ENCODE measurements at regions not wholly inside any gene's neighbourhood (a gene's known extent, or its start where the extent isn't known, plus 50 kb on each side); places are given as distances from the start of the nearest gene placed in this dataset.

DNA sequence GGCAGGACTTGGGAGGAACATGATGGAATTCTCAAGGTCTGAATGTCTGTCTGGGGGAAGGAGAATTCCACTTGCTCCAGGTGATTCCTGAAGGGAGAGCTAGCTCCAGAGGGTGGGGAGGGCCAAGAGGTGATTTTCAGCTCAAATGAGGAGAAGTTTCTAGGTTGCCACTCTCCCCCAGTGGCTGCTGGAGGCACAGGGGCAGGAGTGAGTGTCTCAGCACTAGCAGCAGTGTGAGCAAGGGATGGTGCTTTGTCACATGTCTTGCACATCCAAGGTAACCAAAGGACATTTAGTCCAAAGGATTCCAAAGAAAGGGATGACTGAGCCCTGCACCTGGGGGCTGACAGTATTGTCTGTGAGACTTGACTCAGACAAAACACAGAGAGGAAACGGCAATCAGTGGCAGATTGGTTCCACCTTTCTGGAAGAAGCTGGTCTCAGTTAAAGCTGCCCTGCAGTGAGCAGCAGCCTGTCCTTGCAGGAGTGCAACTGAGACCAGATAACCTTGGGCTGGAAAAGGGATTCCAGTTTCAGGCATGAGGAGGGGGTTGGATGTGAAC is 51.2 kb upstream of the PCBD1 start:
- H3K27me3 ChIP-seq (ENCODE audit: control insufficient read depth in 3 of 3, insufficient read depth in 3 of 3, low read length in 3 of 3): peaks cover 0 to 20% (median 8%) of the 10 kb centered on the region in 3 donors
- no peaks in the 10 kb centered on the region for H3K36me3 ChIP-seq (ENCODE audit: control insufficient read depth in 3 of 3, insufficient read depth in 3 of 3, low read length in 3 of 3)
- peaks cover 24 to 37% (median 33%) of the 10 kb centered on the region in 3 donors for H3K4me1 ChIP-seq (ENCODE audit: control insufficient read depth in 3 of 3, insufficient read depth in 3 of 3, low read length in 3 of 3)
- no peak overlapping the region for H3K4me3 ChIP-seq (ENCODE audit: low read length in 3 of 3)
- H3K27ac ChIP-seq (ENCODE audit: low read depth, low read length): no peak overlapping the region
- no peaks in the 10 kb centered on the region for H3K9me3 ChIP-seq (ENCODE audit: control insufficient read depth in 3 of 3, low read length in 3 of 3)
- peak overlapping the region in 1 of 3 donors; percentile 45 for H3K9ac ChIP-seq (ENCODE audit: low read depth in 1 of 3, low read length in 3 of 3)

DNA sequence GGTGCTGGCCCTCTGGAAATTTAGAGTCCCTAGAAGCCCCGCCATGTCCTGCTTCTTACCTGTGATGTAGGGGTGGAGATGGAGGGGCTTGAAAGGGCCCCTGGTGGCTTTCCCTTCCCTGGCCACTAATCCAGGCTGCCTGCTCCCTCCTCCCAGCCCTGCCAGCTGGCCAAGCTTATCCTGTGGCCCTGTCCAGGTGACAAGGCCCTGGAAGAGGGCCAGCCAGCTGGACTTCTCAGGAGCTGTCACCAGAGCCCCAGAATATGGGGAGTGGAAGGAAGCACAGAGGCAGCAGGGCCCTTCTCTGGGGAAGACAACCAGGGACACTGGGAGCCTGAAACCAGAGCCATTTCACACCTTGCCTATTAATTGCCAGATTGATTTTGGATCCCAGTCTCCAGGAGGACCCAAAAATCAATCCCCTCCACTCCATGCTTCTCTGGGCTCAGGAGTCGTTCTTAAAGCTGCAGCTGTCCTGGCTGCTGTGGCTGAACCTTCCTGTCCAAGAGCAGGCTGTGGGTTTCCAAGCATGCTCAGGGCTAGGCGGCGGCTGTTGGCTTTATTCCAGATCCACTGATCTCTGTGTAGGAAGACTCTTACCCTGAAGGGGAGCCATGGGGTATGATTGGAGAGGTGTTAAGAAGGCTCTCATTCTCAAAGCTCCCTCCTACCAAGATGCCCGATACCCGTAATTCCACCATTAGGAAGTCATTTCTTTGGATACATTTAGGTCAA is 52.6 kb upstream of the PCBD1 start:
- H3K27ac ChIP-seq (ENCODE audit: low read depth, low read length): no peak overlapping the region
- H3K36me3 ChIP-seq (ENCODE audit: control insufficient read depth in 3 of 3, insufficient read depth in 3 of 3, low read length in 3 of 3): no peaks in the 10 kb centered on the region
- peak overlapping the region in 2 of 3 donors; percentile 12 to 33 for H3K9ac ChIP-seq (ENCODE audit: low read depth in 1 of 3, low read length in 3 of 3)
- peaks cover 0 to 13% (median 8%) of the 10 kb centered on the region in 3 donors for H3K27me3 ChIP-seq (ENCODE audit: control insufficient read depth in 3 of 3, insufficient read depth in 3 of 3, low read length in 3 of 3)
- no peak overlapping the region for H3K4me3 ChIP-seq (ENCODE audit: low read length in 3 of 3)
- peaks cover 24 to 40% (median 37%) of the 10 kb centered on the region in 3 donors for H3K4me1 ChIP-seq (ENCODE audit: control insufficient read depth in 3 of 3, insufficient read depth in 3 of 3, low read length in 3 of 3)
- H3K9me3 ChIP-seq (ENCODE audit: control insufficient read depth in 3 of 3, low read length in 3 of 3): no peaks in the 10 kb centered on the region

DNA sequence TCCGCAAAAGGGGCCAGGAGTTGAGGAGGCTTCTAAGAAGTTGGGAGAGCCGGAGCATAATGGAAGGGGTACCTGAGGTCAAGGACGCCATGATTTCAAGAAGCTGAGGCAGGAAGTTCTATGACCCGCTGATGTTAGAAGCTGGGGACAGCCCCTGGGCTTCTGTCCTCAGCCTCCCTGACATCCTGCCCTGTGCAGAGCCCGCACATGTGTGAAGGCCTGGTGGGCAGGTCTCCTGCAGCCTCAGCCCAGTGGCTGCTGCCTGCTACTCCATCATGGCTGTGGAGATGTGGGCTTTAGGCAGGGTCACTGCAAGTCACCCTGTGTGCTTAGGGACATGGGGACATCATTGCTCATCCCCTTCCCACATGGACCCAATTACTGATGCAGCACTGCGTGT is 53.8 kb upstream of the PCBD1 start:
- Histone ChIP-seq H3K4me3 (ENCODE audit: low read length in 3 of 3) (no peak overlapping the region), H3K4me1 (ENCODE audit: control insufficient read depth in 3 of 3, insufficient read depth in 3 of 3, low read length in 3 of 3) (peaks cover 24 to 40% (median 37%) of the 10 kb centered on the region in 3 donors), H3K9me3 (ENCODE audit: control insufficient read depth in 3 of 3, low read length in 3 of 3) (no peaks in the 10 kb centered on the region), H3K9ac (ENCODE audit: low read depth in 1 of 3, low read length in 3 of 3) (no peak overlapping the region), H3K36me3 (ENCODE audit: control insufficient read depth in 3 of 3, insufficient read depth in 3 of 3, low read length in 3 of 3) (no peaks in the 10 kb centered on the region), H3K27me3 (ENCODE audit: control insufficient read depth in 3 of 3, insufficient read depth in 3 of 3, low read length in 3 of 3) (peaks cover 0 to 13% (median 8%) of the 10 kb centered on the region in 3 donors), H3K27ac (ENCODE audit: low read depth, low read length) (no peak overlapping the region)

DNA sequence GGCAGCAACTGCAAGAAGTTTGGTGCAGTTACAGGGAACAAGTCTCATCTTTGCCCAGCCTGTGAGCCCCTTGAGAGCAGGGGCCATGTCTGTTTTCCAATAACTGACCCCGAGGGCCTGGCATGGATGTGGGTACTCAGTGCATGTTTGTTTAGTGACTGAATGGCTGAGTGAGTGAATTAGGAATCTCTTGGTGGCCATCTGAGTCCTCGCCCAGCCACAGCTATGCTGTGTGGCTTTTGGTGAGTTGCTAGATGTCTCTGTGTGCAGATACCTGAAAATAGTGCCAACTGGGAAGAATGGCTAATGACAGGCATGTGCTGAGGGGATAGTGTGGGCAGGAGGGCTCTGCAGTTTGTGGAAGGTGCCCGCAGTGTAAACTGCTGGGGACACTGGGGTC is 54.4 kb upstream of the PCBD1 start:
- H3K4me3 ChIP-seq (ENCODE audit: low read length in 3 of 3): no peak overlapping the region
- H3K36me3 ChIP-seq (ENCODE audit: control insufficient read depth in 3 of 3, insufficient read depth in 3 of 3, low read length in 3 of 3): no peaks in the 10 kb centered on the region
- no peak overlapping the region for H3K27ac ChIP-seq (ENCODE audit: low read depth, low read length)
- H3K4me1 ChIP-seq (ENCODE audit: control insufficient read depth in 3 of 3, insufficient read depth in 3 of 3, low read length in 3 of 3): peaks cover 24 to 40% (median 37%) of the 10 kb centered on the region in 3 donors
- no peak overlapping the region for H3K9ac ChIP-seq (ENCODE audit: low read depth in 1 of 3, low read length in 3 of 3)
- H3K27me3 ChIP-seq (ENCODE audit: control insufficient read depth in 3 of 3, insufficient read depth in 3 of 3, low read length in 3 of 3): peaks cover 0 to 13% (median 8%) of the 10 kb centered on the region in 3 donors
- H3K9me3 ChIP-seq (ENCODE audit: control insufficient read depth in 3 of 3, low read length in 3 of 3): no peaks in the 10 kb centered on the region

DNA sequence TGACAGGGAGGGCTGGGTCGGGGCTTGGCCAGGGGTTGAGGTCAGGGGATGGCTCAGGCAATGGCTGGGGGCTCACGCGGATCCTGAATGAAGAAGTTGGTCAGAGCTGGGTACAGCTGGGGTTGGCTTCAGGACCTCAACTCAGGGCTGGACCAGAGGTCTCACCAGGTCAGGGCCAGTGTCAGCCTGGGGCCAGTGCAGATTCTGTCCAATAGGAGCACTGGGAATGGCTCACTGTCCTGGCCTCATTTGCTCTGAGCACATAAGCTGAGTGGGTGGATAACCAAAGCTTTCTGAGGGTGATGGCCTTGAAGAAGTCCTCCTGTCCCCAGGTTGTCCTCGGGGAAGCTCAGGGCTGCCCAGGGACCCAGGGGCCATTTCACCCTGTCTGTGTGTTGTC is 54.9 kb upstream of the PCBD1 start:
- no peak overlapping the region for H3K27ac ChIP-seq (ENCODE audit: low read depth, low read length)
- H3K36me3 ChIP-seq (ENCODE audit: control insufficient read depth in 3 of 3, insufficient read depth in 3 of 3, low read length in 3 of 3): no peaks in the 10 kb centered on the region
- H3K9me3 ChIP-seq (ENCODE audit: control insufficient read depth in 3 of 3, low read length in 3 of 3): no peaks in the 10 kb centered on the region
- no peak overlapping the region for H3K4me3 ChIP-seq (ENCODE audit: low read length in 3 of 3)
- peaks cover 0 to 13% (median 8%) of the 10 kb centered on the region in 3 donors for H3K27me3 ChIP-seq (ENCODE audit: control insufficient read depth in 3 of 3, insufficient read depth in 3 of 3, low read length in 3 of 3)
- H3K9ac ChIP-seq (ENCODE audit: low read depth in 1 of 3, low read length in 3 of 3): peak overlapping the region in 1 of 3 donors; percentile 60
- H3K4me1 ChIP-seq (ENCODE audit: control insufficient read depth in 3 of 3, insufficient read depth in 3 of 3, low read length in 3 of 3): peaks cover 24 to 40% (median 37%) of the 10 kb centered on the region in 3 donors

DNA sequence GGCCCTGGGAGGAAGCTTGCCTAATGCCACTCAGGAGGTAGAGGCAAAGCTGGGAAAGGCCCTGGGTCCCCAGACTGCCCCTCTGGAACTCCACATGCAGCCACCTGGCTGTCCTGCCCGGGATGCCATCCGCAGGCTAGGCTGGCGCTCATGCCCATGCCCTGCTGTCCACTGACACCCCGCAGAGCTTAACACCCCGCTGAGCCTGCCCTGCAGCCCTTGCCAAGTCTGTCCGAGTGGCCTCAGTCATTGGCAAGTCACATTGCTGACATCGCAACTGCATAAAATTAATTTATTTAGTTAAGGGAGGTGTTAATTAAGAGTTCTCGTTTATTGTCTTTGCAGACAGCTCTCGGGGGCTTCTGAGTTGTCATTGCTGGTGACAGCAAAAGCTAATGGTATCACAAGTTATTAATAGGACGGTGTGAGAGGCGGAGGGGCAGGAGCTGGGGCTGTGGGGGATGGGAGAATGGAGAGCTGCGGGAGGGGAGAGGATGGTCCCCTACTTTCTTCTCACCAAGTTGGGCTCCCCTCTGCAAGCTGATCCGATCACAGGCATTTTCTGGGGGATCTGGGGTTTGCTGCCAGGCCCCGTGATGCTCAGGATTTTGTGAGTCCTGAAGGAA is 55.6 kb upstream of the PCBD1 start:
- no peaks in the 10 kb centered on the region for H3K9me3 ChIP-seq (ENCODE audit: control insufficient read depth in 3 of 3, low read length in 3 of 3)
- peaks cover 0 to 13% (median 8%) of the 10 kb centered on the region in 3 donors for H3K27me3 ChIP-seq (ENCODE audit: control insufficient read depth in 3 of 3, insufficient read depth in 3 of 3, low read length in 3 of 3)
- H3K4me3 ChIP-seq (ENCODE audit: low read length in 3 of 3): peak overlapping the region in 1 of 3 donors; percentile 46
- peak overlapping the region in 2 of 3 donors; percentile 57 to 60 for H3K9ac ChIP-seq (ENCODE audit: low read depth in 1 of 3, low read length in 3 of 3)
- H3K27ac ChIP-seq (ENCODE audit: low read depth, low read length): no peak overlapping the region
- peaks cover 24 to 40% (median 37%) of the 10 kb centered on the region in 3 donors for H3K4me1 ChIP-seq (ENCODE audit: control insufficient read depth in 3 of 3, insufficient read depth in 3 of 3, low read length in 3 of 3)
- no peaks in the 10 kb centered on the region for H3K36me3 ChIP-seq (ENCODE audit: control insufficient read depth in 3 of 3, insufficient read depth in 3 of 3, low read length in 3 of 3)

DNA sequence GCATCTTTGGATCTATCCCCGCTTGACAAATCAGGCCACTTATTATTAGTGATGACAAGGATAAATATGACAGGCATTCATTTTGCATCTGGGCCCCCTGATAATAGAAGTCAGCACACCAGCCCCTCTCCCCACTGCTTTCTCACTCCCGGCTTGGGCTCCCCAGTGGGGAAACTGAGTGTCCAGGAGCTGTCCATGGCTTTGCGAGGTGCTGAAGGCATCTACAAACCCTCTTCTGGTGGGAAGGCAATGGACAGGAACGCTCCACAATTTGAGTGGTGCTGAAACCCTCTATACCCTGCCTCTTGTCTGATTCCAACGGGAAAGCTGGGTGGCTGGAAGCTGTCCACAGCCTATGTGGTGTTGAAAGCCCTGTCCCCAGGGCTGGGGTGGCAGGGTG is 61.7 kb upstream of the PCBD1 start:
- peaks cover 0 to 4% (median 3%) of the 10 kb centered on the region in 3 donors for H3K4me1 ChIP-seq (ENCODE audit: control insufficient read depth in 3 of 3, insufficient read depth in 3 of 3, low read length in 3 of 3)
- H3K9ac ChIP-seq (ENCODE audit: low read depth in 1 of 3, low read length in 3 of 3): no peak overlapping the region
- H3K27me3 ChIP-seq (ENCODE audit: control insufficient read depth in 3 of 3, insufficient read depth in 3 of 3, low read length in 3 of 3): peaks cover 0 to 3% (median 0%) of the 10 kb centered on the region in 3 donors
- no peaks in the 10 kb centered on the region for H3K36me3 ChIP-seq (ENCODE audit: control insufficient read depth in 3 of 3, insufficient read depth in 3 of 3, low read length in 3 of 3)
- no peak overlapping the region for H3K4me3 ChIP-seq (ENCODE audit: low read length in 3 of 3)
- no peaks in the 10 kb centered on the region for H3K9me3 ChIP-seq (ENCODE audit: control insufficient read depth in 3 of 3, low read length in 3 of 3)
- H3K27ac ChIP-seq (ENCODE audit: low read depth, low read length): no peak overlapping the region

DNA sequence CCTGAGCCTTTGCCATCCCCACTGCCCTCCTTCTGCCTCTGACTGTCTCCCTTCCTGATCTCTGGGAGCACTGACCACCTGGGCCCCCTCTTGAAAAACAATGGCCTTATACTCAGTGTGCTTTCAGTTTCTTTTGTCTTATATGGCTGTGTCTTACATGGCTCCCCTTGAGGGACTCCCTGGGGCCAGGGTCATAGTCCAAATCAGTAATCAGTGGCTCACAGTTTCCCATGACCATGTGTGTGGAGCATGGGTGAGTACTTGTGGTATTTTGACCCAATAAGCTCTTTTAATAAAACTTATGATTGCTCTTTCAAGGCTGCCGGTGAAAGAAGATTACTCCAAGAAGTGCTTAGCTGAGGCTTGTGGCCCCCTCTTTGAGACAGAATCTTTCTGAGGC is 62.4 kb upstream of the PCBD1 start:
- H3K4me3 ChIP-seq (ENCODE audit: low read length in 3 of 3): no peak overlapping the region
- H3K27me3 ChIP-seq (ENCODE audit: control insufficient read depth in 3 of 3, insufficient read depth in 3 of 3, low read length in 3 of 3): peaks cover 0 to 3% (median 0%) of the 10 kb centered on the region in 3 donors
- peaks cover 0 to 4% (median 3%) of the 10 kb centered on the region in 3 donors for H3K4me1 ChIP-seq (ENCODE audit: control insufficient read depth in 3 of 3, insufficient read depth in 3 of 3, low read length in 3 of 3)

DNA sequence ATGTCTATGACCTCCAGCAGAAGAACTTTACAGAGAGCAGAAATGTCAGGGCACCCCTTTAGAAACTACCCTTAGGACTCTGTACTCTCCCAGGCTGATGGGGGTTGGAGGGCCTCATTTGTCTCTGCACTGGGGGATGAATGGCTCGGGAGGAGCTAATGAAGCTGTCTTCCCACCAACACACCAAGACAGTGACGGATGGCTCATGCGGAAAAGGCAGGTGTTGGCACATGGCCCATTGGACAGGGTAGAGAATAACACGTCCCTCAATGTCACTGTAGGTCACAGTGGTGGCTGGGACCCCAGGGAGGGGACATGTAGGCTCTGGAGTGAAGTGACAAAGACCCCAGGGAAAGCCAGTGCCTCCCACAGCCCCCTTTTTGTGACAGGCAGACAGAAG is 64.0 kb upstream of the PCBD1 start:
- Histone ChIP-seq H3K9ac (ENCODE audit: low read depth in 1 of 3, low read length in 3 of 3) (no peak overlapping the region), H3K36me3 (ENCODE audit: control insufficient read depth in 3 of 3, insufficient read depth in 3 of 3, low read length in 3 of 3) (no peaks in the 10 kb centered on the region), H3K4me1 (ENCODE audit: control insufficient read depth in 3 of 3, insufficient read depth in 3 of 3, low read length in 3 of 3) (peaks cover 0 to 4% (median 3%) of the 10 kb centered on the region in 3 donors), H3K27ac (ENCODE audit: low read depth, low read length) (no peak overlapping the region), H3K9me3 (ENCODE audit: control insufficient read depth in 3 of 3, low read length in 3 of 3) (no peaks in the 10 kb centered on the region), H3K4me3 (ENCODE audit: low read length in 3 of 3) (no peak overlapping the region), H3K27me3 (ENCODE audit: control insufficient read depth in 3 of 3, insufficient read depth in 3 of 3, low read length in 3 of 3) (peaks cover 0 to 6% (median 3%) of the 10 kb centered on the region in 3 donors)

More for the DNA sequence above, 62.4 kb upstream of the PCBD1 start:
- no peak overlapping the region for H3K27ac ChIP-seq (ENCODE audit: low read depth, low read length)
- H3K36me3 ChIP-seq (ENCODE audit: control insufficient read depth in 3 of 3, insufficient read depth in 3 of 3, low read length in 3 of 3): no peaks in the 10 kb centered on the region
- H3K9me3 ChIP-seq (ENCODE audit: control insufficient read depth in 3 of 3, low read length in 3 of 3): no peaks in the 10 kb centered on the region
- H3K9ac ChIP-seq (ENCODE audit: low read depth in 1 of 3, low read length in 3 of 3): no peak overlapping the region

DNA sequence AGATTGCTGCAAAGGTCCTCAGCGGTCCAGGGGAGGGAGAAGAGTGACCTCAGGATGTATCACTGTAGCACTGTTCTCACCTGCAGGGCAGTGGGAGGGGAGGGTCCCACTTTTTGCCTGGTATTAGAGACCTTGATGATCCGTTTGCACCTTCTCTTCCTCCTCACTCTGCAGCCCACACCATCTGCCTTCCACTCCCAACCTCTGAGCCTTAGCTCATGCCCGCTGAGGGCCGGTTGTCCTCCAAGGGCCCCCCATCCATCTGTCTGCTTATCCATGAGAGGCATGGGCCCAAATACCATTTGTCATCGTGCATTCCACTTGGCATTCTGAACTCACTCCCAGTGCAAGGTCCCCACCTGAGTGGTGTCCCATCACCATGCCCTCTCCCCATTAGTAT is 64.6 kb upstream of the PCBD1 start:
- Histone ChIP-seq H3K9me3 (ENCODE audit: control insufficient read depth in 3 of 3, low read length in 3 of 3) (no peaks in the 10 kb centered on the region), H3K4me3 (ENCODE audit: low read length in 3 of 3) (no peak overlapping the region), H3K4me1 (ENCODE audit: control insufficient read depth in 3 of 3, insufficient read depth in 3 of 3, low read length in 3 of 3) (peaks cover 0 to 4% (median 3%) of the 10 kb centered on the region in 3 donors), H3K27ac (ENCODE audit: low read depth, low read length) (no peak overlapping the region), H3K36me3 (ENCODE audit: control insufficient read depth in 3 of 3, insufficient read depth in 3 of 3, low read length in 3 of 3) (no peaks in the 10 kb centered on the region), H3K27me3 (ENCODE audit: control insufficient read depth in 3 of 3, insufficient read depth in 3 of 3, low read length in 3 of 3) (peaks cover 0 to 6% (median 3%) of the 10 kb centered on the region in 3 donors), H3K9ac (ENCODE audit: low read depth in 1 of 3, low read length in 3 of 3) (no peak overlapping the region)
